Trophoblast cell (in vitro differentiated cells and primary cell): ENCODE measurements at regions not wholly inside any gene's neighbourhood (a gene's known extent, or its start where the extent isn't known, plus 50 kb on each side); places are given as distances from the start of the nearest gene placed in this dataset.
A peak's percentile ranks its signal among the peaks of the same experiment; 100 is the strongest.

Experiments
- DNase-seq, 2 donors: peaks; one replicate each; pipeline ENCODE4 v3.0.0-alpha.2; 2016
- H2AFZ ChIP-seq: 2 replicates; pipeline ENCODE4 v1.6.1; 2013; ENCODE audit warnings: low read length, moderate library complexity, mild to moderate bottlenecking; ENCODE audit not compliant: insufficient read depth, poor library complexity
- H2AK5ac ChIP-seq: 2 replicates; pipeline ENCODE4 v1.6.1; 2013; ENCODE audit warnings: mild to moderate bottlenecking, low read length
- H2BK120ac ChIP-seq: 2 replicates; pipeline ENCODE4 v1.6.1; 2013; ENCODE audit warnings: low read length, mild to moderate bottlenecking, moderate library complexity; ENCODE audit not compliant: insufficient read depth, poor library complexity
- H2BK12ac ChIP-seq: 2 replicates; pipeline ENCODE4 v1.6.1; 2013; ENCODE audit warnings: mild to moderate bottlenecking, low read length, moderate library complexity
- H2BK5ac ChIP-seq: 2 replicates; pipeline ENCODE4 v1.6.1; 2013; ENCODE audit warnings: low read length, low read depth, moderate library complexity, mild to moderate bottlenecking; ENCODE audit not compliant: poor library complexity
- H3K14ac ChIP-seq: 2 replicates; pipeline ENCODE4 v1.6.1; 2013; ENCODE audit warnings: mild to moderate bottlenecking, low read length
- H3K18ac ChIP-seq: 2 replicates; pipeline ENCODE4 v1.6.1; 2013; ENCODE audit warnings: mild to moderate bottlenecking, low read length
- H3K23ac ChIP-seq: 2 replicates; pipeline ENCODE4 v1.6.1; 2013; ENCODE audit warnings: low read length
- H3K27ac ChIP-seq: 2 replicates; pipeline ENCODE4 v1.5.1; 2013; ENCODE audit warnings: low read depth, mild to moderate bottlenecking, inconsistent platforms, low read length, moderate library complexity
- H3K27me3 ChIP-seq: 2 replicates; pipeline ENCODE4 v1.6.1; 2013; ENCODE audit warnings: inconsistent platforms, mild to moderate bottlenecking, low read length, moderate library complexity; ENCODE audit not compliant: insufficient read depth
- H3K36me3 ChIP-seq, 2 experiments: 1 replicate in 1 of 2; 2 replicates in 1 of 2; pipeline ENCODE4 v1.6.1; 2013; ENCODE audit warnings: low read length in 2 of 2, mild to moderate bottlenecking in 2 of 2, moderate library complexity in 1 of 2; ENCODE audit not compliant: insufficient read depth in 2 of 2, control insufficient read depth in 1 of 2
- H3K4ac ChIP-seq: 2 replicates; pipeline ENCODE4 v1.6.1; 2013; ENCODE audit warnings: low read depth, mild to moderate bottlenecking, low read length, moderate library complexity
- H3K4me1 ChIP-seq, 2 experiments: 1 replicate in 1 of 2; 2 replicates in 1 of 2; pipeline ENCODE4 v1.6.1; 2013; ENCODE audit warnings: low read length in 2 of 2, mild to moderate bottlenecking in 2 of 2, moderate library complexity in 1 of 2; ENCODE audit not compliant: insufficient read depth in 2 of 2, control insufficient read depth in 1 of 2
- H3K4me2 ChIP-seq: 2 replicates; pipeline ENCODE4 v1.6.1; 2013; ENCODE audit warnings: inconsistent platforms, mild to moderate bottlenecking, low read length, moderate library complexity
- H3K4me3 ChIP-seq: 2 replicates; pipeline ENCODE4 v1.5.1; 2013; ENCODE audit warnings: mild to moderate bottlenecking, low read depth, low read length, inconsistent platforms
- H3K79me1 ChIP-seq: one replicate; pipeline ENCODE4 v1.6.1; 2013; ENCODE audit warnings: low read length
- H3K79me2 ChIP-seq: 2 replicates; pipeline ENCODE4 v1.6.1; 2013; ENCODE audit warnings: low read length, mild to moderate bottlenecking; ENCODE audit not compliant: control insufficient read depth, insufficient read depth, poor library complexity
- H3K9ac ChIP-seq: 2 replicates; pipeline ENCODE4 v1.6.1; 2013; ENCODE audit warnings: mild to moderate bottlenecking, low read length
- H3K9me3 ChIP-seq: 2 replicates; pipeline ENCODE4 v1.6.1; 2013; ENCODE audit warnings: low read depth, mild to moderate bottlenecking, control low read depth, inconsistent platforms, low read length; ENCODE audit not compliant: insufficient read depth
- H4K12ac ChIP-seq: 2 replicates; pipeline ENCODE4 v1.6.1; 2013; ENCODE audit warnings: low read depth, mild to moderate bottlenecking, low read length, moderate library complexity
- H4K8ac ChIP-seq: 2 replicates; pipeline ENCODE4 v1.6.1; 2013; ENCODE audit warnings: low read depth, mild to moderate bottlenecking, low read length, moderate library complexity
- H4K91ac ChIP-seq: one replicate; pipeline ENCODE4 v1.6.1; 2013; ENCODE audit warnings: low read depth, mild to moderate bottlenecking, low read length, moderate library complexity
- WGBS: extraction: QIAGEN DNeasy Blood & Tissue Kit; methylation state at CpG from one replicate; pipeline ENCODE4 v1.1.7; 2013; ENCODE audit warnings: missing lambda C conversion rate; ENCODE audit not compliant: insufficient read length, insufficient coverage; ENCODE audit errors: extremely low coverage; 5-methylcytosine and 5-hydroxymethylcytosine counted together

- no peak overlapping the region for H3K23ac ChIP-seq
- H3K18ac ChIP-seq = no peak overlapping the region
- no peak overlapping the region for H3K4me3 ChIP-seq
- H3K4me1 ChIP-seq = no peaks in the 10 kb centered on the region
- no peak overlapping the region for H3K4ac ChIP-seq
- no peak overlapping the region for H4K12ac ChIP-seq
- H2BK120ac ChIP-seq = no peak overlapping the region
- H4K8ac ChIP-seq = no peak overlapping the region
- no peak overlapping the region for H3K4me2 ChIP-seq
- H3K9me3 ChIP-seq = no peaks in the 10 kb centered on the region
- H2AK5ac ChIP-seq = no peak overlapping the region
- H3K27me3 ChIP-seq = no peaks in the 10 kb centered on the region
- no peak overlapping the region for H2BK12ac ChIP-seq
- H3K79me1 ChIP-seq = no peaks in the 10 kb centered on the region
- no peaks in the 10 kb centered on the region for H3K36me3 ChIP-seq
- H2AFZ ChIP-seq = no peak overlapping the region
- no CpG with 5 or more reads among the region's 2 CpGs for WGBS
- no peak overlapping the region for H3K9ac ChIP-seq
- no peak overlapping the region for H3K14ac ChIP-seq
- H3K27ac ChIP-seq = no peak overlapping the region
- H4K91ac ChIP-seq = no peak overlapping the region
- no peak overlapping the region for H2BK5ac ChIP-seq
- DNase-seq = no peak
- no peaks in the 10 kb centered on the region for H3K79me2 ChIP-seq
Measured at GRCh38 chr9:71353720-71354119, 232.3 kb upstream of the TRPM3 start.

GRCh38 chr9:71352837-71353236 lies 231.4 kb upstream of the TRPM3 start:
- no peak overlapping the region for H3K4ac ChIP-seq
- H3K14ac ChIP-seq = no peak overlapping the region
- no peak overlapping the region for H2AK5ac ChIP-seq
- H3K9me3 ChIP-seq = no peaks in the 10 kb centered on the region
- H2BK12ac ChIP-seq = no peak overlapping the region
- no peak overlapping the region for H3K9ac ChIP-seq
- no peak overlapping the region for H3K27ac ChIP-seq
- H3K36me3 ChIP-seq = no peaks in the 10 kb centered on the region
- no peak overlapping the region for H4K8ac ChIP-seq
- no peak for DNase-seq
- no CpG with 5 or more reads among the region's 5 CpGs for WGBS
- no peaks in the 10 kb centered on the region for H3K27me3 ChIP-seq
- no peak overlapping the region for H3K18ac ChIP-seq
- H2AFZ ChIP-seq = no peak overlapping the region
- no peak overlapping the region for H3K23ac ChIP-seq
- H3K4me2 ChIP-seq = no peak overlapping the region
- H2BK5ac ChIP-seq = no peak overlapping the region
- H4K12ac ChIP-seq = no peak overlapping the region
- H3K4me1 ChIP-seq = no peaks in the 10 kb centered on the region
- no peaks in the 10 kb centered on the region for H3K79me2 ChIP-seq
- no peaks in the 10 kb centered on the region for H3K79me1 ChIP-seq
- H4K91ac ChIP-seq = no peak overlapping the region
- H3K4me3 ChIP-seq = no peak overlapping the region
- no peak overlapping the region for H2BK120ac ChIP-seq

GRCh38 chr9:71349218-71349617 lies 227.8 kb upstream of the TRPM3 start:
- H3K4me1 ChIP-seq = no peaks in the 10 kb centered on the region
- no peak overlapping the region for H4K91ac ChIP-seq
- no peak overlapping the region for H3K4ac ChIP-seq
- no peak overlapping the region for H3K18ac ChIP-seq
- H4K8ac ChIP-seq = no peak overlapping the region
- no peaks in the 10 kb centered on the region for H3K79me2 ChIP-seq
- H3K9ac ChIP-seq = no peak overlapping the region
- H3K36me3 ChIP-seq = no peaks in the 10 kb centered on the region
- H3K79me1 ChIP-seq = no peaks in the 10 kb centered on the region
- H3K14ac ChIP-seq = no peak overlapping the region
- H3K27me3 ChIP-seq = no peaks in the 10 kb centered on the region
- WGBS = no CpG with 5 or more reads among the region's 4 CpGs
- no peak overlapping the region for H3K23ac ChIP-seq
- no peak overlapping the region for H3K27ac ChIP-seq
- H2AK5ac ChIP-seq = no peak overlapping the region
- H2BK5ac ChIP-seq = no peak overlapping the region
- H2BK12ac ChIP-seq = no peak overlapping the region
- no peak overlapping the region for H4K12ac ChIP-seq
- H3K4me2 ChIP-seq = no peak overlapping the region
- no peak overlapping the region for H2BK120ac ChIP-seq
- H2AFZ ChIP-seq = no peak overlapping the region
- H3K9me3 ChIP-seq = no peaks in the 10 kb centered on the region
- DNase-seq = peak; percentile 40 to 64
- no peak overlapping the region for H3K4me3 ChIP-seq

- Histone ChIP-seq H3K23ac (no peak overlapping the region), H3K9me3 (no peaks in the 10 kb centered on the region), H2BK12ac (no peak overlapping the region), H4K12ac (no peak overlapping the region), H3K18ac (no peak overlapping the region), H3K14ac (no peak overlapping the region), H3K9ac (no peak overlapping the region), H3K27ac (no peak overlapping the region), H4K8ac (no peak overlapping the region), H3K4me1 (no peaks in the 10 kb centered on the region), H2BK120ac (no peak overlapping the region), H4K91ac (no peak overlapping the region), H3K4me2 (no peak overlapping the region), H3K36me3 (no peaks in the 10 kb centered on the region), H3K27me3 (no peaks in the 10 kb centered on the region), H3K4me3 (no peak overlapping the region), H2AFZ (no peak overlapping the region), H2AK5ac (no peak overlapping the region), H2BK5ac (no peak overlapping the region), H3K4ac (no peak overlapping the region), H3K79me1 (no peaks in the 10 kb centered on the region), H3K79me2 (no peaks in the 10 kb centered on the region)
- no CpG with 5 or more reads among the region's 3 CpGs for WGBS
- no peak for DNase-seq
Measured at GRCh38 chr9:71333321-71333720, 211.9 kb upstream of the TRPM3 start.
